Parathyroid adenoma (tissue), 2 donors: ENCODE measurements at regions not wholly inside any gene's neighbourhood (a gene's known extent, or its start where the extent isn't known, plus 50 kb on each side); places are given as distances from the start of the nearest gene placed in this dataset.

ENCODE experiments used
- H2AFZ ChIP-seq: fragments of 300-600 bp; sonication (generic); one replicate; pipeline ENCODE4 v1.7.0; 2017; ENCODE audit warnings: antibody characterized with exemption, mild to moderate bottlenecking
- H3K27ac ChIP-seq: fragments of 300-600 bp; sonication (generic); one replicate; pipeline ENCODE4 v1.7.0; 2017
- H3K27me3 ChIP-seq: fragments of 300-600 bp; sonication (generic); one replicate; pipeline ENCODE4 v1.7.0; 2017; ENCODE audit warnings: low read length; ENCODE audit not compliant: control insufficient read depth, insufficient read depth
- H3K36me3 ChIP-seq: fragments of 300-600 bp; sonication (generic); one replicate; pipeline ENCODE4 v1.7.0; 2017; ENCODE audit warnings: low read length; ENCODE audit not compliant: control insufficient read depth, insufficient read depth
- H3K4me1 ChIP-seq: fragments of 300-600 bp; sonication (generic); one replicate; pipeline ENCODE4 v1.7.0; 2017; ENCODE audit warnings: control low read depth
- H3K4me2 ChIP-seq: fragments of 300-600 bp; sonication (generic); one replicate; pipeline ENCODE4 v1.7.0; 2017; ENCODE audit warnings: low read length
- H3K4me3 ChIP-seq: fragments of 300-600 bp; sonication (generic); one replicate; pipeline ENCODE4 v1.7.0; 2017; ENCODE audit warnings: low read depth, low read length
- H3K79me2 ChIP-seq: fragments of 300-600 bp; sonication (generic); one replicate; pipeline ENCODE4 v1.7.0; 2017; ENCODE audit warnings: control low read depth
- H3K9ac ChIP-seq: fragments of 300-600 bp; sonication (generic); one replicate; pipeline ENCODE4 v1.7.0; 2017; ENCODE audit warnings: mild to moderate bottlenecking
- H3K9me3 ChIP-seq: fragments of 300-600 bp; sonication (generic); one replicate; pipeline ENCODE4 v1.7.0; 2017; ENCODE audit warnings: low read length; ENCODE audit not compliant: control insufficient read depth
- CTCF ChIP-seq: fragments of 300-600 bp; sonication (generic); IDR thresholded peaks from one replicate; pipeline ENCODE4 v1.7.0; 2017; ENCODE audit warnings: antibody characterized with exemption, mild to moderate bottlenecking
- donor health status: primary hyperparathyroidism.

GRCh38 chr1:25104932-25105561, 127.3 kb downstream of the SYF2 start:
- H3K27ac ChIP-seq, result no peak overlapping the region
- H3K4me1 ChIP-seq, result no peaks in the 10 kb centered on the region
- no peaks in the 10 kb centered on the region for H3K36me3 ChIP-seq
- no peak overlapping the region for H3K9ac ChIP-seq
- H3K9me3 ChIP-seq, result no peaks in the 10 kb centered on the region
- no peak overlapping the region for H3K4me2 ChIP-seq
- no peak overlapping the region for H2AFZ ChIP-seq
- peaks cover 4% of the 10 kb centered on the region for H3K27me3 ChIP-seq
- TF ChIP-seq CTCF, result no peak
- H3K4me3 ChIP-seq, result no peak overlapping the region
- H3K79me2 ChIP-seq, result no peaks in the 10 kb centered on the region

- H3K36me3 ChIP-seq, result no peaks in the 10 kb centered on the region
- H3K27me3 ChIP-seq, result peaks cover 4% of the 10 kb centered on the region
- H3K4me3 ChIP-seq, result no peak overlapping the region
- TF ChIP-seq CTCF, result no peak
- H3K9ac ChIP-seq, result no peak overlapping the region
- no peak overlapping the region for H3K4me2 ChIP-seq
- no peaks in the 10 kb centered on the region for H3K79me2 ChIP-seq
- H3K27ac ChIP-seq, result no peak overlapping the region
- no peaks in the 10 kb centered on the region for H3K4me1 ChIP-seq
- H3K9me3 ChIP-seq, result no peaks in the 10 kb centered on the region
- no peak overlapping the region for H2AFZ ChIP-seq
These were observed 129.0 kb downstream of the SYF2 start for GRCh38 chr1:25103164-25103795.

- Histone ChIP-seq H3K27me3 (no peaks in the 10 kb centered on the region), H3K79me2 (no peaks in the 10 kb centered on the region), H2AFZ (no peak overlapping the region), H3K9me3 (no peaks in the 10 kb centered on the region), H3K9ac (no peak overlapping the region), H3K4me3 (no peak overlapping the region), H3K36me3 (no peaks in the 10 kb centered on the region), H3K27ac (no peak overlapping the region), H3K4me1 (no peaks in the 10 kb centered on the region), H3K4me2 (no peak overlapping the region)
- no peak for TF ChIP-seq CTCF
These were observed 132.0 kb downstream of the SYF2 start for GRCh38 chr1:25100151-25100833.

- Histone ChIP-seq H3K9me3 (no peaks in the 10 kb centered on the region), H3K9ac (no peak overlapping the region), H3K4me1 (no peaks in the 10 kb centered on the region), H3K27ac (no peak overlapping the region), H3K27me3 (no peaks in the 10 kb centered on the region), H3K4me2 (no peak overlapping the region), H2AFZ (no peak overlapping the region), H3K79me2 (no peaks in the 10 kb centered on the region), H3K4me3 (no peak overlapping the region), H3K36me3 (no peaks in the 10 kb centered on the region)
- no peak for TF ChIP-seq CTCF
These were observed 132.9 kb downstream of the SYF2 start for GRCh38 chr1:25099343-25099951.
